T-helper 17 cell (primary cell): ENCODE measurements at regions not wholly inside any gene's neighbourhood (a gene's known extent, or its start where the extent isn't known, plus 50 kb on each side); places are given as distances from the start of the nearest gene placed in this dataset.
"Not testable (repeated sequence)": the region's sequence is repeated elsewhere in the genome, so short reads cannot be mapped to it uniquely, and the experiment has no call there.

ENCODE experiments used
- ATAC-seq: fragments of 150-1000 bp; cut with Tn5 transposase; 2 replicates; pipeline ENCODE4 v1.10.0; 2021; ENCODE audit warnings: mild to moderate bottlenecking, moderate library complexity
- DNase-seq, 3 donors: peaks; one replicate each; pipeline versions ENCODE4 v3.0.0 to v3.0.0-alpha.2; 2020 to 2021
- H3K9me3 ChIP-seq: one replicate; pipeline ENCODE4 v1.7.0; 2013; ENCODE audit warnings: low read length, mild to moderate bottlenecking; ENCODE audit not compliant: control insufficient read depth, poor library complexity, severe bottlenecking
- H3K27ac Mint-ChIP-seq: one replicate; pipeline ENCODE4 v1.8.0; 2022; ENCODE audit warnings: mild to moderate bottlenecking, moderate library complexity, mixed read lengths
- H3K27me3 Mint-ChIP-seq: one replicate; pipeline ENCODE4 v1.8.0; 2022; ENCODE audit warnings: mixed read lengths
- H3K36me3 Mint-ChIP-seq: one replicate; pipeline ENCODE4 v1.8.0; 2022; ENCODE audit warnings: low read depth, mixed read lengths
- H3K4me1 Mint-ChIP-seq: one replicate; pipeline ENCODE4 v1.8.0; 2022; ENCODE audit warnings: mild to moderate bottlenecking, mixed read lengths
- H3K4me3 Mint-ChIP-seq: one replicate; pipeline ENCODE4 v1.8.0; 2022; ENCODE audit warnings: mild to moderate bottlenecking, moderate library complexity, mixed read lengths

GRCh38 chr4:174009686-174010451 is 273.6 kb downstream of the FBXO8 start:
- H3K9me3 ChIP-seq, result no peaks in the 10 kb centered on the region
- Mint-ChIP-seq H3K27ac (no peak overlapping the region), H3K27me3 (peaks cover 11% of the 10 kb centered on the region), H3K4me3 (no peak overlapping the region), H3K4me1 (no peaks in the 10 kb centered on the region), H3K36me3 (no peaks in the 10 kb centered on the region)
- no peak for DNase-seq
- ATAC-seq, result no peak

GRCh38 chr4:174005422-174005821 is 278.0 kb downstream of the FBXO8 start:
- Mint-ChIP-seq H3K27me3 (peaks cover 5% of the 10 kb centered on the region), H3K4me1 (no peaks in the 10 kb centered on the region), H3K36me3 (no peaks in the 10 kb centered on the region), H3K27ac (no peak overlapping the region), H3K4me3 (no peak overlapping the region)
- ATAC-seq (no peak), DNase-seq (no peak)
- H3K9me3 ChIP-seq, result no peaks in the 10 kb centered on the region

GRCh38 chr4:173998471-173999144 is 284.9 kb downstream of the FBXO8 start:
- no peaks in the 10 kb centered on the region for H3K9me3 ChIP-seq
- ATAC-seq, result no peak
- Mint-ChIP-seq H3K36me3 (no peaks in the 10 kb centered on the region), H3K4me1 (no peaks in the 10 kb centered on the region), H3K27me3 (peaks cover 6% of the 10 kb centered on the region), H3K4me3 (no peak overlapping the region), H3K27ac (no peak overlapping the region)
- DNase-seq, result no peak

GRCh38 chr4:173995779-173996178 is 287.7 kb downstream of the FBXO8 start:
- H3K4me3 Mint-ChIP-seq, ATAC-seq, H3K4me1 Mint-ChIP-seq, DNase-seq, H3K36me3 Mint-ChIP-seq, H3K27ac Mint-ChIP-seq, H3K9me3 ChIP-seq, H3K27me3 Mint-ChIP-seq: not testable (repeated sequence)

GRCh38 chr4:173991814-173992213 is 291.7 kb downstream of the FBXO8 start:
- H3K27me3 Mint-ChIP-seq, result no peaks in the 10 kb centered on the region
- no peak for DNase-seq
- no peak for ATAC-seq
- no peaks in the 10 kb centered on the region for H3K36me3 Mint-ChIP-seq
- no peaks in the 10 kb centered on the region for H3K4me1 Mint-ChIP-seq
- no peaks in the 10 kb centered on the region for H3K9me3 ChIP-seq
- H3K4me3 Mint-ChIP-seq, result no peak overlapping the region
- no peak overlapping the region for H3K27ac Mint-ChIP-seq

GRCh38 chr4:173991316-173991715 is 292.2 kb downstream of the FBXO8 start:
- no peak for DNase-seq
- no peaks in the 10 kb centered on the region for H3K9me3 ChIP-seq
- Mint-ChIP-seq H3K36me3 (no peaks in the 10 kb centered on the region), H3K27ac (no peak overlapping the region), H3K4me3 (no peak overlapping the region), H3K27me3 (no peaks in the 10 kb centered on the region), H3K4me1 (no peaks in the 10 kb centered on the region)
- no peak for ATAC-seq

GRCh38 chr4:173990869-173991210 is 292.6 kb downstream of the FBXO8 start:
- Mint-ChIP-seq H3K27me3 (no peaks in the 10 kb centered on the region), H3K4me3 (no peak overlapping the region), H3K4me1 (no peaks in the 10 kb centered on the region)

GRCh38 chr4:173990126-173990868 is 293.2 kb downstream of the FBXO8 start:
- no peaks in the 10 kb centered on the region for H3K9me3 ChIP-seq
- DNase-seq, result no peak
- Mint-ChIP-seq H3K27me3 (no peaks in the 10 kb centered on the region), H3K4me3 (no peak overlapping the region), H3K4me1 (no peaks in the 10 kb centered on the region), H3K27ac (no peak overlapping the region), H3K36me3 (no peaks in the 10 kb centered on the region)
- ATAC-seq, result no peak

More at GRCh38 chr4:173990869-173991210, 292.6 kb downstream of the FBXO8 start:
- H3K9me3 ChIP-seq, result no peaks in the 10 kb centered on the region
- no peak overlapping the region for H3K27ac Mint-ChIP-seq
- ATAC-seq, result no peak
- no peaks in the 10 kb centered on the region for H3K36me3 Mint-ChIP-seq
- no peak for DNase-seq

- DNase-seq, ATAC-seq, H3K9me3 ChIP-seq, H3K36me3 Mint-ChIP-seq, H3K4me1 Mint-ChIP-seq, H3K27me3 Mint-ChIP-seq, H3K4me3 Mint-ChIP-seq, H3K27ac Mint-ChIP-seq: not testable (repeated sequence)
Measured at GRCh38 chr4:173963523-173963922, 319.9 kb downstream of the FBXO8 start.

GRCh38 chr4:173960398-173960797 is 323.1 kb downstream of the FBXO8 start:
- ATAC-seq, result no peak
- H3K27me3 Mint-ChIP-seq, result no peaks in the 10 kb centered on the region
- H3K27ac Mint-ChIP-seq, result no peak overlapping the region

GRCh38 chr4:173958445-173958844 is 325.0 kb downstream of the FBXO8 start:
- Mint-ChIP-seq H3K36me3 (no peaks in the 10 kb centered on the region), H3K4me1 (no peaks in the 10 kb centered on the region), H3K27ac (no peak overlapping the region), H3K27me3 (no peaks in the 10 kb centered on the region), H3K4me3 (no peak overlapping the region)
- ATAC-seq (no peak), DNase-seq (no peak)
- no peaks in the 10 kb centered on the region for H3K9me3 ChIP-seq

More at GRCh38 chr4:173960398-173960797, 323.1 kb downstream of the FBXO8 start:
- Mint-ChIP-seq H3K36me3 (no peaks in the 10 kb centered on the region), H3K4me1 (no peaks in the 10 kb centered on the region), H3K4me3 (no peak overlapping the region)
- H3K9me3 ChIP-seq, result no peaks in the 10 kb centered on the region
- DNase-seq, result no peak

GRCh38 chr4:173943547-173943946 is 339.9 kb downstream of the FBXO8 start:
- no peaks in the 10 kb centered on the region for H3K4me1 Mint-ChIP-seq
- no peaks in the 10 kb centered on the region for H3K36me3 Mint-ChIP-seq
- no peak overlapping the region for H3K27ac Mint-ChIP-seq
- ATAC-seq, result no peak
- no peak overlapping the region for H3K4me3 Mint-ChIP-seq
- no peaks in the 10 kb centered on the region for H3K9me3 ChIP-seq
- peaks cover 8% of the 10 kb centered on the region for H3K27me3 Mint-ChIP-seq
- DNase-seq, result no peak

GRCh38 chr4:173940146-173940545 is 343.3 kb downstream of the FBXO8 start:
- peaks cover 18% of the 10 kb centered on the region for H3K27me3 Mint-ChIP-seq
- H3K9me3 ChIP-seq, result no peaks in the 10 kb centered on the region
- H3K4me3 Mint-ChIP-seq, result no peak overlapping the region
- DNase-seq (no peak), ATAC-seq (no peak)
- no peaks in the 10 kb centered on the region for H3K36me3 Mint-ChIP-seq
- H3K4me1 Mint-ChIP-seq, result no peaks in the 10 kb centered on the region
- no peak overlapping the region for H3K27ac Mint-ChIP-seq
